HepG2 (cell line): ENCODE measurements at regions not wholly inside any gene's neighbourhood (a gene's known extent, or its start where the extent isn't known, plus 50 kb on each side); places are given as distances from the start of the nearest gene placed in this dataset.

Source experiments
- ERF ChIP-seq: IDR thresholded peaks from 2 replicates; pipeline ENCODE4 v1.6.1; 2018; ENCODE audit warnings: missing biosample characterization, missing genetic modification reagents
- FOXA3 ChIP-seq: IDR thresholded peaks from 2 replicates; pipeline ENCODE4 v1.6.1; 2016; ENCODE audit warnings: missing genetic modification reagents, missing compliant biosample characterization
- MIXL1 ChIP-seq: IDR thresholded peaks from 2 replicates; pipeline ENCODE4 v1.6.1; 2016
- NFAT5 ChIP-seq: sonication (generic); formaldehyde crosslinking; IDR thresholded peaks from 2 replicates; pipeline ENCODE4 v1.4.0; 2020; ENCODE audit warnings: missing genetic modification reagents
- RAD51 ChIP-seq: fragments of 450-650 bp; IDR thresholded peaks from 2 replicates; pipeline ENCODE4 v1.6.1; 2016; ENCODE audit warnings: borderline replicate concordance
- SAP130 ChIP-seq: IDR thresholded peaks from 2 replicates; pipeline ENCODE4 v1.6.1; 2016; ENCODE audit warnings: low read depth
- ZFP91 ChIP-seq: sonication (generic); formaldehyde crosslinking; IDR thresholded peaks from 2 replicates; pipeline ENCODE4 v1.9.0; 2022; ENCODE audit warnings: missing genetic modification reagents, mild to moderate bottlenecking, borderline replicate concordance
- ZNF605 ChIP-seq: sonication (generic); formaldehyde crosslinking; IDR thresholded peaks from 2 replicates; pipeline ENCODE4 v1.8.0; 2022; ENCODE audit warnings: mild to moderate bottlenecking, missing genetic modification reagents
- ZNF737 ChIP-seq: sonication (generic); formaldehyde crosslinking; IDR thresholded peaks from 2 replicates; pipeline ENCODE4 v1.5.0; 2020; ENCODE audit warnings: missing genetic modification reagents, mild to moderate bottlenecking, borderline replicate concordance
- TF ChIP-seq, protein P1 (sequence below): fragments of 450-650 bp; IDR thresholded peaks from 2 replicates; pipeline ENCODE4 v1.6.1; 2016
- TF ChIP-seq, protein P2 (sequence below): IDR thresholded peaks from 2 replicates; pipeline ENCODE4 v1.6.1; 2016; ENCODE audit warnings: missing compliant biosample characterization, missing genetic modification reagents, borderline replicate concordance
- TF ChIP-seq, protein P3 (sequence below): sonication (generic); formaldehyde crosslinking; IDR thresholded peaks from 2 replicates; pipeline ENCODE4 v1.4.0; 2020; ENCODE audit warnings: missing genetic modification reagents

- TF ChIP-seq NFAT5 (CRISPR knock-in tag) (no peak), ERF (peak; percentile 14; the same call in 1 of the 2 replicates), ZNF737 (CRISPR knock-in tag) (no peak), ZNF605 (peak; percentile 41; the same call in 1 of the 2 replicates), SAP130 (CRISPR knock-in tag) (peak; percentile 23; the same call in 1 of the 2 replicates), FOXA3 (peak; percentile 26; the same call in 1 of the 2 replicates), RAD51 (peak; percentile 8; the same call in 1 of the 2 replicates), ZFP91 (CRISPR knock-in tag) (no peak), MIXL1 (CRISPR knock-in tag) (no peak)
- TF ChIP-seq, protein P1, sequence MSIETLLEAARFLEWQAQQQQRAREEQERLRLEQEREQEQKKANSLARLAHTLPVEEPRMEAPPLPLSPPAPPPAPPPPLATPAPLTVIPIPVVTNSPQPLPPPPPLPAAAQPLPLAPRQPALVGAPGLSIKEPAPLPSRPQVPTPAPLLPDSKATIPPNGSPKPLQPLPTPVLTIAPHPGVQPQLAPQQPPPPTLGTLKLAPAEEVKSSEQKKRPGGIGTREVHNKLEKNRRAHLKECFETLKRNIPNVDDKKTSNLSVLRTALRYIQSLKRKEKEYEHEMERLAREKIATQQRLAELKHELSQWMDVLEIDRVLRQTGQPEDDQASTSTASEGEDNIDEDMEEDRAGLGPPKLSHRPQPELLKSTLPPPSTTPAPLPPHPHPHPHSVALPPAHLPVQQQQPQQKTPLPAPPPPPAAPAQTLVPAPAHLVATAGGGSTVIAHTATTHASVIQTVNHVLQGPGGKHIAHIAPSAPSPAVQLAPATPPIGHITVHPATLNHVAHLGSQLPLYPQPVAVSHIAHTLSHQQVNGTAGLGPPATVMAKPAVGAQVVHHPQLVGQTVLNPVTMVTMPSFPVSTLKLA = no peak
- TF ChIP-seq, protein P2, sequence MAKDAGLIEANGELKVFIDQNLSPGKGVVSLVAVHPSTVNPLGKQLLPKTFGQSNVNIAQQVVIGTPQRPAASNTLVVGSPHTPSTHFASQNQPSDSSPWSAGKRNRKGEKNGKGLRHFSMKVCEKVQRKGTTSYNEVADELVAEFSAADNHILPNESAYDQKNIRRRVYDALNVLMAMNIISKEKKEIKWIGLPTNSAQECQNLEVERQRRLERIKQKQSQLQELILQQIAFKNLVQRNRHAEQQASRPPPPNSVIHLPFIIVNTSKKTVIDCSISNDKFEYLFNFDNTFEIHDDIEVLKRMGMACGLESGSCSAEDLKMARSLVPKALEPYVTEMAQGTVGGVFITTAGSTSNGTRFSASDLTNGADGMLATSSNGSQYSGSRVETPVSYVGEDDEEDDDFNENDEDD (CRISPR knock-in tag) = no peak
- TF ChIP-seq, protein P3, sequence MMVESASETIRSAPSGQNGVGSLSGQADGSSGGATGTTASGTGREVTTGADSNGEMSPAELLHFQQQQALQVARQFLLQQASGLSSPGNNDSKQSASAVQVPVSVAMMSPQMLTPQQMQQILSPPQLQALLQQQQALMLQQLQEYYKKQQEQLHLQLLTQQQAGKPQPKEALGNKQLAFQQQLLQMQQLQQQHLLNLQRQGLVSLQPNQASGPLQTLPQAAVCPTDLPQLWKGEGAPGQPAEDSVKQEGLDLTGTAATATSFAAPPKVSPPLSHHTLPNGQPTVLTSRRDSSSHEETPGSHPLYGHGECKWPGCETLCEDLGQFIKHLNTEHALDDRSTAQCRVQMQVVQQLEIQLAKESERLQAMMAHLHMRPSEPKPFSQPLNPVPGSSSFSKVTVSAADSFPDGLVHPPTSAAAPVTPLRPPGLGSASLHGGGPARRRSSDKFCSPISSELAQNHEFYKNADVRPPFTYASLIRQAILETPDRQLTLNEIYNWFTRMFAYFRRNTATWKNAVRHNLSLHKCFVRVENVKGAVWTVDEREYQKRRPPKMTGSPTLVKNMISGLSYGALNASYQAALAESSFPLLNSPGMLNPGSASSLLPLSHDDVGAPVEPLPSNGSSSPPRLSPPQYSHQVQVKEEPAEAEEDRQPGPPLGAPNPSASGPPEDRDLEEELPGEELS (CRISPR knock-in tag) = 0 out of 2 replicates have a peak, but pooled peaks have one; percentile 25
Measured at GRCh38 chr6:30814146-30815040, 69.9 kb upstream of the DDR1 start (continued).
